H9 (cell line): ENCODE measurements at regions not wholly inside any gene's neighbourhood (a gene's known extent, or its start where the extent isn't known, plus 50 kb on each side); places are given as distances from the start of the nearest gene placed in this dataset.

Experiments used
- DNase-seq: peaks from one replicate; pipeline ENCODE4 v3.0.0-alpha.2; 2017
- H2AFZ ChIP-seq: one replicate; pipeline ENCODE4 v1.6.1; 2013; ENCODE audit warnings: mild to moderate bottlenecking, low read length, control low read depth, moderate library complexity
- H2AK5ac ChIP-seq: 2 replicates; pipeline ENCODE4 v1.6.1; 2013; ENCODE audit warnings: low read length, control low read depth, mixed read lengths; ENCODE audit not compliant: insufficient read length
- H2BK120ac ChIP-seq: one replicate; pipeline ENCODE4 v1.6.1; 2013; ENCODE audit warnings: low read depth, mild to moderate bottlenecking, low read length, control low read depth, inconsistent platforms; ENCODE audit not compliant: poor library complexity, severe bottlenecking
- H2BK12ac ChIP-seq: 2 replicates; pipeline ENCODE4 v1.6.1; 2013; ENCODE audit warnings: low read length, control low read depth, mixed read lengths, low read depth; ENCODE audit not compliant: insufficient read length
- H2BK15ac ChIP-seq: 2 replicates; pipeline ENCODE4 v1.6.1; 2013; ENCODE audit warnings: low read depth, low read length, control low read depth
- H2BK20ac ChIP-seq: one replicate; pipeline ENCODE4 v1.6.1; 2013; ENCODE audit warnings: low read depth, mild to moderate bottlenecking, low read length, control low read depth, inconsistent platforms; ENCODE audit not compliant: poor library complexity, severe bottlenecking
- H2BK5ac ChIP-seq: 2 replicates; pipeline ENCODE4 v1.6.1; 2013; ENCODE audit warnings: low read length, control low read depth, mixed read lengths; ENCODE audit not compliant: insufficient read length
- H3K14ac ChIP-seq: 2 replicates; pipeline ENCODE4 v1.6.1; 2013; ENCODE audit warnings: low read length, control low read depth; ENCODE audit not compliant: insufficient read depth
- H3K18ac ChIP-seq: 2 replicates; pipeline ENCODE4 v1.6.1; 2013; ENCODE audit warnings: low read depth, mild to moderate bottlenecking, mixed read lengths, low read length, control low read depth; ENCODE audit not compliant: insufficient read length
- H3K23ac ChIP-seq: 2 replicates; pipeline ENCODE4 v1.6.1; 2013; ENCODE audit warnings: low read length, control low read depth, mixed read lengths, low read depth; ENCODE audit not compliant: insufficient read length
- H3K23me2 ChIP-seq: 2 replicates; pipeline ENCODE4 v1.6.1; 2013; ENCODE audit warnings: low read depth, mild to moderate bottlenecking, mixed read lengths, low read length, control low read depth; ENCODE audit not compliant: insufficient read length, poor library complexity, severe bottlenecking
- H3K27ac ChIP-seq: 2 replicates; pipeline ENCODE4 v1.5.1; 2013; ENCODE audit warnings: low read length, control low read depth, mixed read lengths, low read depth; ENCODE audit not compliant: insufficient read length
- H3K27me3 ChIP-seq: 2 replicates; pipeline ENCODE4 v1.6.1; 2013; ENCODE audit warnings: low read length, control low read depth, inconsistent platforms; ENCODE audit not compliant: insufficient read depth
- H3K4ac ChIP-seq: 2 replicates; pipeline ENCODE4 v1.6.1; 2013; ENCODE audit warnings: low read depth, mild to moderate bottlenecking, control low read depth, inconsistent platforms, low read length, moderate library complexity
- H3K4me1 ChIP-seq: 2 replicates; pipeline ENCODE4 v1.6.1; 2013; ENCODE audit warnings: low read length, control low read depth, inconsistent platforms; ENCODE audit not compliant: insufficient read depth
- H3K4me2 ChIP-seq: 2 replicates; pipeline ENCODE4 v1.6.1; 2013; ENCODE audit warnings: low read length, control low read depth, mixed read lengths; ENCODE audit not compliant: insufficient read length, insufficient read depth
- H3K56ac ChIP-seq: 2 replicates; pipeline ENCODE4 v1.6.1; 2013; ENCODE audit warnings: low read depth, mild to moderate bottlenecking, mixed read lengths, low read length, control low read depth; ENCODE audit not compliant: insufficient read length
- H3K79me1 ChIP-seq: 2 replicates; pipeline ENCODE4 v1.6.1; 2013; ENCODE audit warnings: low read depth, mild to moderate bottlenecking, moderate library complexity, low read length, control low read depth, inconsistent platforms; ENCODE audit not compliant: insufficient read depth, poor library complexity, severe bottlenecking
- H3K79me2 ChIP-seq: 2 replicates; pipeline ENCODE4 v1.6.1; 2013; ENCODE audit warnings: low read length, control low read depth, inconsistent platforms; ENCODE audit not compliant: insufficient read depth
- H3K9ac ChIP-seq: 2 replicates; pipeline ENCODE4 v1.6.1; 2013; ENCODE audit warnings: low read length, control low read depth, mixed read lengths; ENCODE audit not compliant: insufficient read length; ENCODE audit errors: extremely low read depth
- H3K9me3 ChIP-seq: one replicate; pipeline ENCODE4 v1.6.1; 2013; ENCODE audit warnings: low read depth, low read length, inconsistent platforms; ENCODE audit not compliant: control insufficient read depth
- H3T11ph ChIP-seq: one replicate; pipeline ENCODE4 v1.6.1; 2013; ENCODE audit warnings: mild to moderate bottlenecking, low read length, control low read depth, inconsistent platforms
- H4K20me1 ChIP-seq: one replicate; pipeline ENCODE4 v1.6.1; 2013; ENCODE audit not compliant: control insufficient read depth, insufficient read length, insufficient read depth
- H4K5ac ChIP-seq: 2 replicates; pipeline ENCODE4 v1.6.1; 2013; ENCODE audit warnings: low read depth, mild to moderate bottlenecking, mixed read lengths, low read length, control low read depth; ENCODE audit not compliant: insufficient read length
- H4K8ac ChIP-seq: replicated peaks from 2 replicates; pipeline ENCODE4 v1.6.1; 2013; ENCODE audit warnings: low read length, control low read depth, mixed read lengths, low read depth; ENCODE audit not compliant: insufficient read length
- H4K91ac ChIP-seq: 2 replicates; pipeline ENCODE4 v1.6.1; 2013; ENCODE audit warnings: low read depth, mild to moderate bottlenecking, moderate library complexity, mixed read lengths, low read length, control low read depth; ENCODE audit not compliant: insufficient read length
- H3K27ac Mint-ChIP-seq, 3 experiments: 2 replicates in 2 of 3; 3 replicates in 1 of 3; pipeline ENCODE4 v1.8.0; 2020 to 2021; ENCODE audit warnings: mixed read lengths in 3 of 3, mild to moderate bottlenecking in 1 of 3, moderate library complexity in 1 of 3
- H3K27me3 Mint-ChIP-seq: 2 replicates; pipeline ENCODE4 v1.8.0; 2021; ENCODE audit warnings: low read depth, mild to moderate bottlenecking, moderate library complexity, mixed read lengths
- H3K36me3 Mint-ChIP-seq, 3 experiments: 2 replicates in 2 of 3; 3 replicates in 1 of 3; pipeline ENCODE4 v1.8.0; 2020 to 2021; ENCODE audit warnings: low read depth in 3 of 3, mixed read lengths in 3 of 3; ENCODE audit not compliant: insufficient read depth in 1 of 3
- H3K4me1 Mint-ChIP-seq, 2 experiments: 2 replicates each; pipeline ENCODE4 v1.8.0; 2020; ENCODE audit warnings: mixed read lengths in 2 of 2
- H3K4me3 Mint-ChIP-seq, 2 experiments: 2 replicates in 1 of 2; 3 replicates in 1 of 2; pipeline ENCODE4 v1.8.0; 2020 to 2021; ENCODE audit warnings: mild to moderate bottlenecking in 2 of 2, mixed read lengths in 2 of 2, moderate library complexity in 1 of 2
- H3K9me3 Mint-ChIP-seq, 2 experiments: 2 replicates in 1 of 2; 3 replicates in 1 of 2; pipeline ENCODE4 v1.8.0; 2020; ENCODE audit warnings: mild to moderate bottlenecking in 2 of 2, mixed read lengths in 2 of 2, moderate library complexity in 1 of 2
- CTCF ChIP-seq: fragments of 200-600 bp; sonication (generic); conservative IDR thresholded peaks from 3 replicates; pipeline ENCODE4 v1.8.0; 2021; ENCODE audit warnings: antibody characterized with exemption, mild to moderate bottlenecking
- WGBS: extraction: QIAGEN DNeasy Blood & Tissue Kit; methylation state at CpG from one replicate; pipeline ENCODE4 v1.1.7; 2013; ENCODE audit warnings: missing lambda C conversion rate, low lambda C conversion rate, mixed read lengths; ENCODE audit not compliant: insufficient read length; ENCODE audit errors: extremely low coverage; 5-methylcytosine and 5-hydroxymethylcytosine counted together

- Histone ChIP-seq H4K5ac (no peak overlapping the region), H2BK20ac (no peak overlapping the region), H3K23me2 (no peaks in the 10 kb centered on the region), H3T11ph (no peak overlapping the region), H3K14ac (no peak overlapping the region), H3K4me2 (no peak overlapping the region), H3K9me3 (no peaks in the 10 kb centered on the region), H3K27me3 (no peaks in the 10 kb centered on the region), H3K4ac (no peak overlapping the region), H3K18ac (no peak overlapping the region), H3K4me1 (no peaks in the 10 kb centered on the region), H2AK5ac (no peak overlapping the region), H4K20me1 (no peaks in the 10 kb centered on the region), H3K27ac (no peak overlapping the region), H3K56ac (no peak overlapping the region), H4K91ac (no peak overlapping the region), H4K8ac (no peak overlapping the region), H3K23ac (no peak overlapping the region), H2BK12ac (no peak overlapping the region), H2AFZ (no peak overlapping the region), H3K9ac (no peak overlapping the region), H2BK120ac (no peak overlapping the region), H2BK15ac (no peak overlapping the region), H3K79me1 (no peaks in the 10 kb centered on the region), H3K79me2 (no peaks in the 10 kb centered on the region), H2BK5ac (no peak overlapping the region)
- Mint-ChIP-seq H3K4me1 (peaks cover 10 to 14% of the 10 kb centered on the region in 2 experiments), H3K27me3 (peaks cover 6% of the 10 kb centered on the region; the same call in 1 of the 2 replicates), H3K4me3 (no peak overlapping the region), H3K9me3 (no peaks in the 10 kb centered on the region), H3K27ac (no peak overlapping the region), H3K36me3 (no peaks in the 10 kb centered on the region)
- no peak for DNase-seq
- TF ChIP-seq CTCF = no peak
- WGBS = no CpG with 5 or more reads among the region's 10 CpGs
These were observed 368.6 kb downstream of the FOXL1 start for GRCh38 chr16:86946981-86947380.
